ENCODE measurements at regions not wholly inside any gene's neighbourhood (a gene's known extent, or its start where the extent isn't known, plus 50 kb on each side); places are given as distances from the start of the nearest gene placed in this dataset.

DNA sequence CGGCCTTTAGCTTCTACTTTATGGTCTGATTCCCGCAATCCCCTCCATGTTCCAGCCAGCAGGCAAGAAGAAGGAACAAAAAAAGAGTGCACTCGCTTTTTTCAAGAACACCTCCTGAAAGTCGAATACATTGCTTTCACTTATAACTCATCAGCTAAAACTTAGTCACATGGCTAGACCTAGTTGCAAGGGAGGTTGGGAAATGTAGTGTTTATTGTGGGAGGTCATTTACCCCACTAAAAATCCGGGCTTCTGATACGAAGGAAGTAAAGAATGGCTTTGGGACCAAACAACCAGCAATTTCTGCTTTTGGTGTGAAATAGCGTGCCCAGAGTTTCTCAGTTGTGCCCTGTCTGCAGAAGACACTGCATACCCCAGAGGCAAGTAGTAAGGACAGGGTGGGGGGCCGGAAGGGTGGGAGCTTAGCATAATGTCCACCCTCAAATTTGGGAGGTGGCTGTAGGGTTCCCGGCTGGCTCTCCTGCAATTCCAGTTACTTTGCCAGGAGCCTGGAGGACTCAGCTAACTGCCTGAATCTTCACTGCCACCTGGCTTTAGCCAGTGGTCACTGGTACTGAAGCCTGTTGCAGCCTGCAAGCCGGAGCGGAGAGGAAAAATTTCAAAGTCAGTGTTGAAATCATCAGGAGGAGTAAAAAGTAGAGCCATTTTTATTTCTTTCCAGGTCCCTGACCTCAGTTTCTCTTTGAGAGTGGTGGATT is 57.7 kb upstream of the F3 start:
- H3K4me3 ChIP-seq (ENCODE audit: low read depth, low read length) = no peak overlapping the region
- no peak for DNase-seq (ENCODE audit: low read depth)
- TF ChIP-seq, protein P1, sequence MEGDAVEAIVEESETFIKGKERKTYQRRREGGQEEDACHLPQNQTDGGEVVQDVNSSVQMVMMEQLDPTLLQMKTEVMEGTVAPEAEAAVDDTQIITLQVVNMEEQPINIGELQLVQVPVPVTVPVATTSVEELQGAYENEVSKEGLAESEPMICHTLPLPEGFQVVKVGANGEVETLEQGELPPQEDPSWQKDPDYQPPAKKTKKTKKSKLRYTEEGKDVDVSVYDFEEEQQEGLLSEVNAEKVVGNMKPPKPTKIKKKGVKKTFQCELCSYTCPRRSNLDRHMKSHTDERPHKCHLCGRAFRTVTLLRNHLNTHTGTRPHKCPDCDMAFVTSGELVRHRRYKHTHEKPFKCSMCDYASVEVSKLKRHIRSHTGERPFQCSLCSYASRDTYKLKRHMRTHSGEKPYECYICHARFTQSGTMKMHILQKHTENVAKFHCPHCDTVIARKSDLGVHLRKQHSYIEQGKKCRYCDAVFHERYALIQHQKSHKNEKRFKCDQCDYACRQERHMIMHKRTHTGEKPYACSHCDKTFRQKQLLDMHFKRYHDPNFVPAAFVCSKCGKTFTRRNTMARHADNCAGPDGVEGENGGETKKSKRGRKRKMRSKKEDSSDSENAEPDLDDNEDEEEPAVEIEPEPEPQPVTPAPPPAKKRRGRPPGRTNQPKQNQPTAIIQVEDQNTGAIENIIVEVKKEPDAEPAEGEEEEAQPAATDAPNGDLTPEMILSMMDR (IDR thresholded peaks at IDR 0.05; ENCODE audit: low read depth, low read length, missing control alignments) = no peak

DNA sequence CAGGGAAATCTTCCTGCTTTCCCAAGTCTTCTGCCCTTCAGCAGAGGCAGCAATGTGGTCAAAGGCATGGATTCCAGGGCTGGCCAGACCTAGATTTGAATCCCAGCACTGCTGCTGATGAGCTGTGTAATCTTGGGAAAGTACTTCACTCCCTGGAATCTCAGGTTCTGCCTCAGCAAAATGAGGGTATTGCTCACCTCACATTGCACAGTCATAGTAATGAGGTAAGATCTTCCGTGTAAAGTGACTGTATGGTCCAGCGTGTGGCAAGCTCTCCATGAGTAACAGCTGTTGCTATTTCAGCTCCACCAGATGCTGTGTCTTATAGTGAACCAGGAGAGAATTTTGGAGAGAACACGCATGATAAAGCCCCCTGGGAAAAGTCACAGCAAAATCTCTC is 56.1 kb upstream of the F3 start:
- DNase-seq (ENCODE audit: low read depth) = no peak
- H3K4me3 ChIP-seq (ENCODE audit: low read depth, low read length) = no peak overlapping the region
- TF ChIP-seq, protein P1 (IDR thresholded peaks at IDR 0.05; ENCODE audit: low read depth, low read length, missing control alignments) = no peak

DNA sequence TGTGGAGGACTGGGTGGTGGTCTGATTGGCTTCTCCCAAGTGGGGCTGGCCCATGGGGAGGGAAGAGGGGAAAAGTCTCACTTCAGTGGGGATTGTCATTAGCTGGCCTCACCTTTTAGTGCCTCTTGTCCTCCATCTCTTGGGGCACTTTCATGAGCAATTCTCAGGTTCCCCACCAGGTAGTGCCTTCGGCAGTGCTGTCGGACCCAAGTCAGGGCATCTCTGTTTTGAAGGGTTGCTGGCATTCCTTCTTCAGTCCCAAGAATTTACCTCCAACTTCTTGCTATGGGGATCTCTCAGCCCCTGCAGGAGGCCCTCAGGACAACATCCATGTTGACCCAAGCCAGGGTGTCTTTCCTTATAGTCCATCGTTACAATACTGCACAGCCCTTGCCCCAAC is 54.7 kb upstream of the F3 start:
- no peak for DNase-seq (ENCODE audit: low read depth)
- TF ChIP-seq, protein P1 (IDR thresholded peaks at IDR 0.05; ENCODE audit: low read depth, low read length, missing control alignments) = peak; percentile 4
- H3K4me3 ChIP-seq (ENCODE audit: low read depth, low read length) = no peak overlapping the region

DNA sequence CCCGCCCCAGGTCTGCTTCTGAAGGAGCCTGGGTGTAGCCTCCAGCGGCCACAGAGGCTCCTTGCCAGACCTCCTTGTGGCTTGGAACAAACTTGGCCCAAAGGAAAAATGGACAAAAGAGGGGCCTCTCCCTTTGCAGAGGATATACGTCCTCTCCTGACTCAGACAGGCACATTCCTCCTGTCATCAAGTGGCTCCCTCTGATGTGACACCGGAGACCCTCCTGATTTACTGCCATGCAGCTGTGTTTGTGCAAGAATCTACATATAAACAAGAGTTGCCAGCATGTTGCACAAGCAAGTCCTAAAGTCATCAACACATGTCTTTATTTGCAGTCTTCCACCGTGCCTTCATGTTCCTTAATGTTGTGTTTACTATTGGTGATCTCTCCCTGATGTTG is 54.1 kb upstream of the F3 start:
- H3K4me3 ChIP-seq (ENCODE audit: low read depth, low read length) = no peak overlapping the region
- TF ChIP-seq, protein P1 (IDR thresholded peaks at IDR 0.05; ENCODE audit: low read depth, low read length, missing control alignments) = no peak
- no peak for DNase-seq (ENCODE audit: low read depth)

DNA sequence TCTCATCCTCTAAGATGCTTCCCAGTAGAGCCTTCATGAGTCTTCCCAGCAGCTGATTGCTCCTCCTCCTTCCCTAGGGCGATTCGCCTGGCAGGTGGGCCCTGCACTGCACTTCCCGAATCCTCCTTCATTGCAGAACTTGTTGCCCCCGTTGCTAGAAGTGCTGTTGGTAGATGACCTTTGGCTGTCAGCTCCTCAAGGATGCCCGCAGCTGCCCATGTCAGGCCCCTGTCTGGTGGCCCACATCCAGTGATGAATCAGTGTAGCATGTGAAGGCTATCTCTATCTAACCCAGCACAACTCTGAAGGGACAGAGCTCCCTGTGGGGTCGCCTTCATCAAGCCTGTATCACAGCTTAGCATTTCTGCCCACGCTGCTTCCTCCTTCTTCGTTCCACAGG is 52.1 kb upstream of the F3 start:
- TF ChIP-seq, protein P1 (IDR thresholded peaks at IDR 0.05; ENCODE audit: low read depth, low read length, missing control alignments) = no peak
- DNase-seq (ENCODE audit: low read depth) = no peak

DNA sequence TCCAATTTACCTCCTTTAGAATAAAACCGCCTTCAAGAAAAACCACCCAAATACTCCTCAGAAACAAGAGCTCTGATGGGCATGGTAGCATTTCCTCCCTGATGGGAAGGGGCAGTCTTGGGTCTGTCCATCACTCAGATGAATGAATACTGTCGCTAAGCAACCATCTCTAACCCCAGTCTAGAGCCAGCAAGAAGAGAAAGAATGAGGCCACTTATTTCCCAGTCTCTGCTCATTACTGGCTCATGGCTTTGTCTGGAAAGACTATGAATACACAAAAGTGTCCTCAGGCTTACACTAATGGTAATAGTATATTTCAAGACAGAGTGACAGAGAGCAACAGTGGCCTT is 51.0 kb upstream of the F3 start:
- no peak overlapping the region for H3K4me3 ChIP-seq (ENCODE audit: low read depth, low read length)
- TF ChIP-seq, protein P1 (IDR thresholded peaks at IDR 0.05; ENCODE audit: low read depth, low read length, missing control alignments) = no peak
- DNase-seq (ENCODE audit: low read depth) = no peak

More for the DNA sequence above, 52.1 kb upstream of the F3 start:
- H3K4me3 ChIP-seq (ENCODE audit: low read depth, low read length) = no peak overlapping the region
